ENCODE measurements at regions not wholly inside any gene's neighbourhood (a gene's known extent, or its start where the extent isn't known, plus 50 kb on each side); places are given as distances from the start of the nearest gene placed in this dataset.

DNA sequence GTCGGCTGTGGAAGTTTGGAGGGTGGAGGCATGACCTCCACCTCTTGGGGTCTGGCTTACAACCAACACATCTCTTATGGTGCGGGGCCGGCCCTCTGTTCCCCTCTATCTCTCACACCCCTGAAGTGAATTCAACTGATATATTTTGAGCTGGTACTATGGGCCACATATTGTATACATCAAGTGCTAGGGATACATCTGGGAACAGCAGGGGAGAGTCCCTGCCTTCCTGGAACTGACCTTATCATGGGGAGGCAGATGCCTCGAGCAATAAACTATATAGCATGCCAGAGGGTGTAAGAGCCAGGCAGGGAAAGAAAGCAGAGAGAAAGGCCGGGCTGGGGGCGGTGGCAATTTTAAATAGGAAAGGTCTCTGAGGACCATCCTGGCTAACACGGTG, 60.4 kb upstream of the TRPM1 start:
- Mint-ChIP-seq H3K4me3 (no peak overlapping the region), H3K27ac (peak overlapping the region; percentile 16), H3K27me3 (ENCODE audit: low read depth, poor library complexity) (peaks cover 3% of the 10 kb centered on the region), H3K9me3 (no peaks in the 10 kb centered on the region), H3K4me1 (peaks cover 22% of the 10 kb centered on the region), H3K36me3 (ENCODE audit: low read depth) (no peaks in the 10 kb centered on the region)
- TF ChIP-seq, protein P1, sequence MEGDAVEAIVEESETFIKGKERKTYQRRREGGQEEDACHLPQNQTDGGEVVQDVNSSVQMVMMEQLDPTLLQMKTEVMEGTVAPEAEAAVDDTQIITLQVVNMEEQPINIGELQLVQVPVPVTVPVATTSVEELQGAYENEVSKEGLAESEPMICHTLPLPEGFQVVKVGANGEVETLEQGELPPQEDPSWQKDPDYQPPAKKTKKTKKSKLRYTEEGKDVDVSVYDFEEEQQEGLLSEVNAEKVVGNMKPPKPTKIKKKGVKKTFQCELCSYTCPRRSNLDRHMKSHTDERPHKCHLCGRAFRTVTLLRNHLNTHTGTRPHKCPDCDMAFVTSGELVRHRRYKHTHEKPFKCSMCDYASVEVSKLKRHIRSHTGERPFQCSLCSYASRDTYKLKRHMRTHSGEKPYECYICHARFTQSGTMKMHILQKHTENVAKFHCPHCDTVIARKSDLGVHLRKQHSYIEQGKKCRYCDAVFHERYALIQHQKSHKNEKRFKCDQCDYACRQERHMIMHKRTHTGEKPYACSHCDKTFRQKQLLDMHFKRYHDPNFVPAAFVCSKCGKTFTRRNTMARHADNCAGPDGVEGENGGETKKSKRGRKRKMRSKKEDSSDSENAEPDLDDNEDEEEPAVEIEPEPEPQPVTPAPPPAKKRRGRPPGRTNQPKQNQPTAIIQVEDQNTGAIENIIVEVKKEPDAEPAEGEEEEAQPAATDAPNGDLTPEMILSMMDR (IDR thresholded peaks at IDR 0.05) = no peak
- DNase-seq = no peak

DNA sequence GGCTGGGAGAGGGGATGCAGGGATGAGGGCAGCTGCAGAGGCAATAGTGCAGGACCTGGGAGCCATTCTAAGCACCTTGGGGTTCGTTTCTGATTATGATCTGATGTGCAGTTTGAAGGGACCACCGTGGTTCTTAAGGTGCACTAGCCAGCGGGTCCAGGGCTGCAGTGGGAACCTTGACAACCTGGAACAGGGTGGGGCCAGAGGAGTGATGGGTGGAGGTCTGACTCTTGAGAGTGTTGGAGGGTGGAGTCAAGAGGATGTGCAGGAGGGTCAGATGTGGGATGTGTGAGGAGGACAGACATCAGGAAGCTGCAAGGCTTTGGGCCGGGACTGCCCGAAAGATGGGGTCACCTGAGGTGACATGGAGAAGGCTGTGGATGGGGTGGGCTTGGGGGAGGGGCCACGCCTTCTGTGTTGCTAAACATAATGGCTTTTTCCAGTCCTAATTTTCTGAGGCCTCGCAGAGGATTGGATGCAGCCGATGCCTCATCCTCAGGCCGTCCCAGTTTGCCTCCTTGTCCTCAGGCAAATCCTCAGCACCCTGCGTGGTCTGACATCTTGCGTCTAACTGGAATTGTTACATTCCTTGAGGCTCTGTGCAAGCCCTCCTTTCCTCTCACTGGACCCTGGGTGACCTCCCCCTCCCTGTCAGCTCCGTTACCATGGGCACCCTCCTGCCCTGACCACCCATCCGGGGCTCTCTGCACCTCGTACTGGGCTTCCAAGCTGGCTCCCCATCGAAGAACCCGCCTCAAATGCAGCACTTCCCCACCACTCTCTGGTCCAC, 61.4 kb upstream of the TRPM1 start:
- peaks cover 16% of the 10 kb centered on the region for H3K4me1 Mint-ChIP-seq
- H3K27me3 Mint-ChIP-seq (ENCODE audit: low read depth, poor library complexity) = peaks cover 3% of the 10 kb centered on the region
- H3K36me3 Mint-ChIP-seq (ENCODE audit: low read depth) = no peaks in the 10 kb centered on the region
- TF ChIP-seq, protein P1 (IDR thresholded peaks at IDR 0.05) = no peak
- H3K4me3 Mint-ChIP-seq = no peak overlapping the region
- no peaks in the 10 kb centered on the region for H3K9me3 Mint-ChIP-seq
- no peak overlapping the region for H3K27ac Mint-ChIP-seq
- no peak for DNase-seq

DNA sequence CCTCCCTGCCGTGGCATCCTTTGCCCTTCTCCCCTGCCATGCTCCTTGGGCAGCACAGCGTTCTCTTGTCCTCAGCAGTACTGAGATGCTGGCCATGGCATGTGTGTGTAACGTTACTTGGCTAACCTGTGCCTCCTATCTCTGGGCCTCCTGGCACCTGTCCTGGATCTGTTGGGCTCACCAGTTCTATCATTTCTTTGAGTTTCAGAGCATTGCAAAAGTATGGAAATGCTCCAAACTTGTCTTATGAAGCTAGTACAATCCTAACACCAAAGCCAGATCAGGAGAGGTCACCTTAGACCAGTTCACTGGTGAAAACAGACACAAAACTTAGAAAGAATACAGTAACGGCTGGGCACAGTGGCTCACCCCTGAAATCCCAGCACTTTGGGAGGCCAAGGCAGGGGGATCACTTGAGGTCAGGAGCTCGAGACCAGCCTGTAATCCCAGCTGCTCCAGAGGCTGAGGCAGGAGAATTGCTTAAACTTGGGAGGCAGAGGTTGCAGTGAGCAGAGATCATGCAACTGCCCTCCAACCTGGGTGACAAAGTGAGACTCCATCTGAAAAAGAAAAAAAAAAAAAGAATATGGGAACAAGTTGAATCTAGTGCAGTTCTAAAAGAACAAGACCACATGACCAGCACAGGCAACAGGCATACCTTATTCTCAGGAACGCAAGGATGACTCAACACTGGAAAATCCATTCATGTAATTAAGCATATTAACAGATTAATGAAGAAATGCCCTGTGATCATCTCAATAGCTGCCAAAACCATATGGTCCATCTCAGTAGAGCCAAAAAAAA, 62.4 kb upstream of the TRPM1 start:
- peaks cover 9% of the 10 kb centered on the region for H3K4me1 Mint-ChIP-seq
- DNase-seq = no peak

DNA sequence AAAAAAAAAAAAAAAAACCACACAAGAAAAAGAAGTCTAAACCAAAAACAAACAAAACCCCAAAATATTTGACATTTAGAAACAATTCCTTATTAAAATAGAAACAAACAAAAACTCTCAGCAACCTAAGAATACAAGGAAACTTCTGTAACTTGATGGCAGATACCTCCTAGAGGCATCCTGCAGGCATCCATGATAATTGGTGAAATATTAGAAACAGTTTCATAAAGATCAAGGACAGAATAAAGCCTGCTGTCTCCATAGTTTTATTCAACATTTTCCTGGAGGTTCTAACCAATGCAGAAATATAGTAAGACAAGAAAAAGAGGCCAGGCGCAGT, 63.0 kb upstream of the TRPM1 start:
- TF ChIP-seq, protein P1 (IDR thresholded peaks at IDR 0.05) = no peak
- Mint-ChIP-seq H3K27ac (no peak overlapping the region), H3K4me1 (peaks cover 5% of the 10 kb centered on the region), H3K36me3 (ENCODE audit: low read depth) (no peaks in the 10 kb centered on the region), H3K9me3 (no peaks in the 10 kb centered on the region), H3K27me3 (ENCODE audit: low read depth, poor library complexity) (no peaks in the 10 kb centered on the region), H3K4me3 (no peak overlapping the region)
- DNase-seq = no peak

More for the DNA sequence above, 62.4 kb upstream of the TRPM1 start:
- Mint-ChIP-seq H3K27ac (no peak overlapping the region), H3K36me3 (ENCODE audit: low read depth) (no peaks in the 10 kb centered on the region), H3K9me3 (no peaks in the 10 kb centered on the region), H3K27me3 (ENCODE audit: low read depth, poor library complexity) (peaks cover 3% of the 10 kb centered on the region), H3K4me3 (no peak overlapping the region)
- TF ChIP-seq, protein P1 (IDR thresholded peaks at IDR 0.05) = no peak

DNA sequence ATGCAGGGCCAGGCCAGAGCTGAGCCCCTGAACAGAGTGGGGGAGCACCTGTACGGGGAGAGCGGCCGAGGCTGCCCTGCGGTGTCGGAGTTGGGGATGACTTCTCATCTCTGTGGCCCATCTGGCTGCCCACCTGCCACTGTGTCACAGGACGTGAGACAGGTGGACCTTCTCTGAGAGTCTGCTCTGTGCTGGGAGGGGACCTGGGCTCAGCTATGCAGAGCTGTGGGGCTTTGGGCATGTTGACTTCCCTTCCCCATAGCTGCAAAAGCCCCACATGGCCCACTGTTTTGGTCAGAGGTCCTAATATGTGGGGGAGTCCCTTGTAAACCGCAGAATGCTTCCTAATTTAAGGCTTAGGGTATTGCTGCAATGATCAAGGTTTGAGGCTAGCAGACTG, 68.0 kb upstream of the TRPM1 start:
- TF ChIP-seq, protein P1 (IDR thresholded peaks at IDR 0.05) = no peak

More for the DNA sequence above, 68.0 kb upstream of the TRPM1 start:
- DNase-seq = no peak
- Mint-ChIP-seq H3K27me3 (ENCODE audit: low read depth, poor library complexity) (no peaks in the 10 kb centered on the region), H3K27ac (no peak overlapping the region), H3K4me3 (no peak overlapping the region), H3K4me1 (peaks cover 15% of the 10 kb centered on the region), H3K9me3 (no peaks in the 10 kb centered on the region), H3K36me3 (ENCODE audit: low read depth) (no peaks in the 10 kb centered on the region)
